ENCODE measurements at regions not wholly inside any gene's neighbourhood (a gene's known extent, or its start where the extent isn't known, plus 50 kb on each side); places are given as distances from the start of the nearest gene placed in this dataset.

DNA sequence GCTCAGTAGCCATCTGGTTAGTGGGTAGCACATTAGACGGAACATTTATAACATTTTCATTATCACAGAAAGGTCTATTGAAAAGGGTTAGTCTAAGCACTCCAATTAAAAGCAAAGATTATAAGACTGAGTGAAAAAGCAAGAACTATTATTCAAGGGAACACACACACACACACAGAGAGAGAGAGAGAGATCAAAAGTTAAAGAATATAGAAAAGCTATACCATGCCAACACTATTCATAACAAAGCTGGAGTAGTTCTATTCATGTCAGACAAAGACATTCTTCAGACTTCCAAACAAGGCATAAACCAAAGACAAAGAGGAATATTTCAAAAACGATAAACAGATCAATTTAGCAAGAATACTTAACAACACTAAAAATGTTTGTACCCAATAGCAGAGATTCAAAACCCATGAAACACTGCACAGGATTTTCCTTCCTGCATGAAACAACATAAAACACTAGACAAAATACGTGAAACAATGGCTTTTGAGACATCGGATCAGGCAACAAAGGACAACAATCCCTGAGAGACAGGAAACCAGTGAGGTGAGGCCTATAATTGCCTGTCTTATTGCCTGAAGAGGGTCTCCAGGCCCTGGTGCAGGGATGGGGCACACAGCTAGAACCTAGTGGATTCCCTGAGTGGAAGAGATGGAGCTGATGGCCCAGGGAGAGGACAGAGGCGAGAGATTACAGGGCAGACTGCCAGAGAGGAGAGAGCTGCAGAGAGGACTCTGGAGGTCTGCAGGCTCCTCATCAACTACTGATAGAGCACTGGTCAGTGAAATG lies 83.6 kb upstream of the NPAS2 start:
- no peak for TF ChIP-seq HNF4A (conservative IDR thresholded peaks at IDR 0.05)
- TF ChIP-seq EGR1 (IDR thresholded peaks at IDR 0.05; ENCODE audit: low read depth in 2 of 2) = no peak
- TF ChIP-seq TAF1 (conservative IDR thresholded peaks at IDR 0.05) = no peak
- TF ChIP-seq ATF3 (IDR thresholded peaks at IDR 0.05) = no peak
- TF ChIP-seq FOXA2 (IDR thresholded peaks at IDR 0.05) = no peak
- TF ChIP-seq SP1 (IDR thresholded peaks at IDR 0.05) = no peak
- TF ChIP-seq FOXA1 (IDR thresholded peaks at IDR 0.05) = no peak
- no peaks in the 10 kb centered on the region for H3K27me3 ChIP-seq (ENCODE audit: control insufficient read depth in 4 of 4, insufficient read depth in 4 of 4, low read length in 3 of 4)
- no peak overlapping the region for H3K4me3 ChIP-seq (ENCODE audit: low read depth in 1 of 3, low read length in 3 of 3)
- no peak overlapping the region for H3K9ac ChIP-seq (ENCODE audit: low read depth in 1 of 2, low read length in 2 of 2)
- no peak for DNase-seq (ENCODE audit: low spot score)
- WGBS = 89% methylated on average over 5 of the region's 5 CpGs
- H3K36me3 ChIP-seq (ENCODE audit: control insufficient read depth in 4 of 4, insufficient read depth in 3 of 4, low read depth in 1 of 4, low read length in 3 of 4) = no peaks in the 10 kb centered on the region
- H3K9me3 ChIP-seq (ENCODE audit: control insufficient read depth in 4 of 4, low read length in 3 of 4) = no peaks in the 10 kb centered on the region
- no peak overlapping the region for H3K27ac ChIP-seq (ENCODE audit: low read depth in 1 of 2, low read length in 2 of 2)
- H3K4me1 ChIP-seq (ENCODE audit: control insufficient read depth in 4 of 4, insufficient read depth in 4 of 4, low read length in 3 of 4) = peaks cover 0 to 6% (median 1%) of the 10 kb centered on the region in 4 donors

DNA sequence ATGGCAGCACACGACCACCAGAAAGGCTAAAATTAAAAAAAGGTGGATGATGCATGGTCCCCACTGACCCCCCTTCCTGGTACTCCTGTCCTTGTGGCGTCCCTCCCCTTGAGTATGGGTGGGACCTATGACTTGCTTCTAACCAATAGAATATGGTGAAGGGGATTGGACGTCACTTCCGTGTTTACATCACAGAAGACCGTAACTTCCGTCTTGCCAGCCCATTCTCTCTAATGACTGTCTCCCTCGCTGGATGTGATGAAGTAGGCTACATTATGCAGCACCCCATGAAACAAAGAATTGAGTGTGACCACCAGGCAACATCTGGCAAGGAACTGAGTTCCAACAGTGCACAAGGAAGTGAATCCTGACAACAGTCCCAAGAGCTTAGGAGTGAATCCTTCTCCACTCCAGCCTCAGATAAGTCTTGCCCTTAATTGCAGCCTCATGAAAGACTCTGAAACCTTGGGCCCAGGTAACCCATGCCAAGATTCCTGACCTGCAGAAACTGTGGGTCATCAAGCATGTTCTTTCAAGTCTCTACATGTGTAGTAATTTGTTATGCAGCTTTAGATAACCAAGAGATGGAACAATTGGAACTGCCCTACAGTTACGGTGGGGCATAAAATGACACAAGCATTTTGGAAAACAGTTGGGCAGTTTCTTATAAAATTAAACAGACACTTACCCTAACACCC lies 80.1 kb upstream of the NPAS2 start:
- WGBS = 88% methylated on average over 8 of the region's 8 CpGs

GRCh38 chr2:100741880-100742276 lies 78.1 kb upstream of the NPAS2 start:
- Histone ChIP-seq H3K9ac (ENCODE audit: low read depth in 1 of 2, low read length in 2 of 2) (no peak overlapping the region), H3K4me3 (ENCODE audit: low read depth in 1 of 3, low read length in 3 of 3) (no peak overlapping the region), H3K9me3 (ENCODE audit: control insufficient read depth in 4 of 4, low read length in 3 of 4) (no peaks in the 10 kb centered on the region), H3K27ac (ENCODE audit: low read depth in 1 of 2, low read length in 2 of 2) (no peak overlapping the region), H3K36me3 (ENCODE audit: control insufficient read depth in 4 of 4, insufficient read depth in 3 of 4, low read depth in 1 of 4, low read length in 3 of 4) (no peaks in the 10 kb centered on the region), H3K27me3 (ENCODE audit: control insufficient read depth in 4 of 4, insufficient read depth in 4 of 4, low read length in 3 of 4) (no peaks in the 10 kb centered on the region), H3K4me1 (ENCODE audit: control insufficient read depth in 4 of 4, insufficient read depth in 4 of 4, low read length in 3 of 4) (peaks cover 4 to 18% (median 12%) of the 10 kb centered on the region in 4 donors)
- TF ChIP-seq, protein P1, sequence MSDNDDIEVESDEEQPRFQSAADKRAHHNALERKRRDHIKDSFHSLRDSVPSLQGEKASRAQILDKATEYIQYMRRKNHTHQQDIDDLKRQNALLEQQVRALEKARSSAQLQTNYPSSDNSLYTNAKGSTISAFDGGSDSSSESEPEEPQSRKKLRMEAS (IDR thresholded peaks at IDR 0.05) = no peak
- TF ChIP-seq SP1 (IDR thresholded peaks at IDR 0.05) = no peak
- no peak for DNase-seq (ENCODE audit: low spot score)
- WGBS = 97% methylated on average over 1 of the region's 1 CpG

More for the DNA sequence above, 80.1 kb upstream of the NPAS2 start:
- Histone ChIP-seq H3K9ac (ENCODE audit: low read depth in 1 of 2, low read length in 2 of 2) (no peak overlapping the region), H3K27me3 (ENCODE audit: control insufficient read depth in 4 of 4, insufficient read depth in 4 of 4, low read length in 3 of 4) (no peaks in the 10 kb centered on the region), H3K36me3 (ENCODE audit: control insufficient read depth in 4 of 4, insufficient read depth in 3 of 4, low read depth in 1 of 4, low read length in 3 of 4) (no peaks in the 10 kb centered on the region), H3K9me3 (ENCODE audit: control insufficient read depth in 4 of 4, low read length in 3 of 4) (no peaks in the 10 kb centered on the region), H3K4me3 (ENCODE audit: low read depth in 1 of 3, low read length in 3 of 3) (no peak overlapping the region), H3K4me1 (ENCODE audit: control insufficient read depth in 4 of 4, insufficient read depth in 4 of 4, low read length in 3 of 4) (peaks cover 2 to 6% (median 2%) of the 10 kb centered on the region in 4 donors), H3K27ac (ENCODE audit: low read depth in 1 of 2, low read length in 2 of 2) (no peak overlapping the region)
- no peak for DNase-seq (ENCODE audit: low spot score)
- TF ChIP-seq TAF1 (conservative IDR thresholded peaks at IDR 0.05) (no peak), ATF3 (IDR thresholded peaks at IDR 0.05) (no peak), EGR1 (IDR thresholded peaks at IDR 0.05; ENCODE audit: low read depth in 2 of 2) (no peak)
